Cerebellar cortex (tissue), 1 donor: ENCODE measurements at regions not wholly inside any gene's neighbourhood (a gene's known extent, or its start where the extent isn't known, plus 50 kb on each side); places are given as distances from the start of the nearest gene placed in this dataset.
A peak's percentile ranks its signal among the peaks of the same experiment; 100 is the strongest.

Source experiments
- DNase-seq: peaks from one replicate; pipeline ENCODE4 v3.0.0-alpha.2; 2015; ENCODE audit warnings: low spot score

- DNase-seq: no peak
Observed at GRCh38 chr3:102599819-102600576, 165.2 kb downstream of the ZPLD1 start.

- DNase-seq: no peak
Observed at GRCh38 chr3:102605153-102605552, 170.3 kb downstream of the ZPLD1 start.

GRCh38 chr3:102608875-102609274 lies 174.1 kb downstream of the ZPLD1 start:
- no peak for DNase-seq

GRCh38 chr3:102614021-102614569 lies 179.3 kb downstream of the ZPLD1 start:
- no peak for DNase-seq

GRCh38 chr3:102614585-102614984 lies 179.8 kb downstream of the ZPLD1 start:
- no peak for DNase-seq

GRCh38 chr3:102617381-102617780 lies 182.6 kb downstream of the ZPLD1 start:
- DNase-seq: no peak

- DNase-seq: no peak
Observed at GRCh38 chr3:102619361-102619760, 184.5 kb downstream of the ZPLD1 start.

- no peak for DNase-seq
Observed at GRCh38 chr3:102629943-102630342, 195.1 kb downstream of the ZPLD1 start.

- no peak for DNase-seq
Observed at GRCh38 chr3:102630531-102630930, 195.7 kb downstream of the ZPLD1 start.

GRCh38 chr3:102643546-102643945 lies 208.7 kb downstream of the ZPLD1 start:
- no peak for DNase-seq

- no peak for DNase-seq
Observed at GRCh38 chr3:102646557-102646956, 211.7 kb downstream of the ZPLD1 start.

GRCh38 chr3:102660653-102661052 lies 225.8 kb downstream of the ZPLD1 start:
- DNase-seq: no peak

GRCh38 chr3:102661707-102662497 lies 227.1 kb downstream of the ZPLD1 start:
- DNase-seq: no peak

GRCh38 chr3:102662498-102662772 lies 227.6 kb downstream of the ZPLD1 start:
- DNase-seq: no peak

GRCh38 chr3:102664126-102664525 lies 229.3 kb downstream of the ZPLD1 start:
- no peak for DNase-seq

- no peak for DNase-seq
Observed at GRCh38 chr3:102665183-102665582, 230.4 kb downstream of the ZPLD1 start.

GRCh38 chr3:102668247-102668646 lies 233.4 kb downstream of the ZPLD1 start:
- DNase-seq: no peak

GRCh38 chr3:102670986-102671385 lies 236.2 kb downstream of the ZPLD1 start:
- no peak for DNase-seq

GRCh38 chr3:102672305-102672704 lies 237.5 kb downstream of the ZPLD1 start:
- no peak for DNase-seq

GRCh38 chr3:102673271-102674115 lies 238.7 kb downstream of the ZPLD1 start:
- DNase-seq: peak; percentile 60

GRCh38 chr3:102674284-102674683 lies 239.5 kb downstream of the ZPLD1 start:
- no peak for DNase-seq

- DNase-seq: no peak
Observed at GRCh38 chr3:102676424-102676823, 241.6 kb downstream of the ZPLD1 start.
